ENCODE measurements at regions not wholly inside any gene's neighbourhood (a gene's known extent, or its start where the extent isn't known, plus 50 kb on each side); places are given as distances from the start of the nearest gene placed in this dataset.

DNA sequence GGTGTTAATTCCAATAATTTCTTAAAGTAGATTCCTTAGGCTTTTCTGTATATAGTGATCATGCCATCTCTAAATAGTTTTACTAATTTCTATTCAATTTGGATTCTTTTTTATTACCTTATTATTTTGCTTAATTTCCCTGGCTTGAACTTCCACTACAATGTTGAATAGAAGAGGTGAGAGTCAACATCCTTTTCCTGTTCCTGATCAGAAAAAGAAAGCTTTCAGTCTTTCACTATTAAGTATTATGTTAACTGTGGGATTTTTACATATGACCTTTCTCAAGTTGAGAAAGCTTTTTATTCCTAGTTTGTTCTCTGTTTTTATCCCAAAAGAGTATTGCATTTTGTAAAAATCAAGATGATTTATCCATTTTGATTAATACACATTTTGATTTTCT, 574.5 kb upstream of the TLE4 start:
- H3K27ac ChIP-seq: no peak overlapping the region
- no peaks in the 10 kb centered on the region for H3K27me3 ChIP-seq (ENCODE audit: insufficient read depth, low read depth)
- H3K79me2 ChIP-seq (ENCODE audit: insufficient read depth, low read depth): no peaks in the 10 kb centered on the region
- H3K36me3 ChIP-seq (ENCODE audit: insufficient read depth): no peaks in the 10 kb centered on the region
- H3K4me2 ChIP-seq: no peak overlapping the region
- no peak overlapping the region for H2AFZ ChIP-seq (ENCODE audit: low read depth)
- no peak overlapping the region for H3K4me3 ChIP-seq (IDR thresholded peaks at IDR 0.05; ENCODE audit: insufficient read depth, low read depth, low read length)
- TF ChIP-seq CTCF (conservative IDR thresholded peaks at IDR 0.05; ENCODE audit: low read depth, low read length): no peak
- no peaks in the 10 kb centered on the region for H4K20me1 ChIP-seq (ENCODE audit: insufficient read depth)
- no peaks in the 10 kb centered on the region for H3K4me1 ChIP-seq (ENCODE audit: low read depth, poor library complexity, severe bottlenecking)
- no peak overlapping the region for H3K9ac ChIP-seq

DNA sequence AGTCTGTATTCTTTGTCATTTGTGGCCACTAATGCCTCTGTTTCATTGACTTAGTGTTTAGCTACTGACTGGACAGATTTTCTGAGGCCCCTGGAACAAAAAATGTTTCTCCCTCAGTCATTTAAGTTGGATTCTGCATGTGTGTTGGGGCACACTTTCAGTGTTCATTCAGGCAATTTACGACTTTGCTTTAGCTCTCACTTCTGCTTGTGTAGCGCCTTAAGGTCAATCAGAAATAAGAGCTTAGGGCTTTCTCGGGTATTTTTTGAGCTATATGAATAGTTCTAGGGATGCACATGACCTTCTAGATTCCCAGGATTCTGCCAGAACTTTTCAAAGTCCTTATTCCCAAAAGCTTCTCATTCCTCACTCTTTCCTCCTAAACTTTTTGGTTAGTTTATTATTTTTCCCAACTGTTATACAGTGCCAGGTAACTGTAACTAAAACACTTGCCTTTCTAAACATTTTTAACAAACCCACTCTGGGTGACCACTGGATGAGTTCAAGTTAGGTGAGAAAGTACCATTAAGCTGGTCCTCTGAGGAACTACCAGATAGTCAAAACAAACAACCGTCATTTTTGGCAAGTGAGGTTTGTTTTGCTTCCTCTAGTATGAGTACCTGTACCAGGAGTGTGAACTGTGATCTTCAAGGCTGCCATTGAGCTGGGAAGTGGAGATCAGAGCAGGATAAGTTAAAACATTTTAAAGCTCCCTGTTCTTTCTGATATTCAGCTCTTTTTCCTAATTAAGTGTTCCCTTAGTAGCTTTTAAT, 571.3 kb upstream of the TLE4 start:
- H2AFZ ChIP-seq (ENCODE audit: low read depth): no peak overlapping the region

GRCh38 chr9:79001012-79001411, 570.8 kb upstream of the TLE4 start:
- Histone ChIP-seq H3K4me2 (no peak overlapping the region), H3K79me2 (ENCODE audit: insufficient read depth, low read depth) (no peaks in the 10 kb centered on the region), H3K27me3 (ENCODE audit: insufficient read depth, low read depth) (no peaks in the 10 kb centered on the region), H2AFZ (ENCODE audit: low read depth) (no peak overlapping the region), H3K27ac (no peak overlapping the region), H3K36me3 (ENCODE audit: insufficient read depth) (no peaks in the 10 kb centered on the region), H3K4me3 (IDR thresholded peaks at IDR 0.05; ENCODE audit: insufficient read depth, low read depth, low read length) (no peak overlapping the region), H3K9ac (no peak overlapping the region), H4K20me1 (ENCODE audit: insufficient read depth) (no peaks in the 10 kb centered on the region), H3K4me1 (ENCODE audit: low read depth, poor library complexity, severe bottlenecking) (no peaks in the 10 kb centered on the region)
- no peak for TF ChIP-seq CTCF (conservative IDR thresholded peaks at IDR 0.05; ENCODE audit: low read depth, low read length)

More for the DNA sequence above, 571.3 kb upstream of the TLE4 start:
- H4K20me1 ChIP-seq (ENCODE audit: insufficient read depth): no peaks in the 10 kb centered on the region
- no peak overlapping the region for H3K4me3 ChIP-seq (IDR thresholded peaks at IDR 0.05; ENCODE audit: insufficient read depth, low read depth, low read length)
- H3K79me2 ChIP-seq (ENCODE audit: insufficient read depth, low read depth): no peaks in the 10 kb centered on the region
- no peaks in the 10 kb centered on the region for H3K4me1 ChIP-seq (ENCODE audit: low read depth, poor library complexity, severe bottlenecking)
- H3K36me3 ChIP-seq (ENCODE audit: insufficient read depth): no peaks in the 10 kb centered on the region
- no peaks in the 10 kb centered on the region for H3K27me3 ChIP-seq (ENCODE audit: insufficient read depth, low read depth)
- no peak for TF ChIP-seq CTCF (conservative IDR thresholded peaks at IDR 0.05; ENCODE audit: low read depth, low read length)
- H3K4me2 ChIP-seq: no peak overlapping the region
- H3K9ac ChIP-seq: no peak overlapping the region
- no peak overlapping the region for H3K27ac ChIP-seq

GRCh38 chr9:79003514-79003913, 568.3 kb upstream of the TLE4 start:
- Histone ChIP-seq H3K36me3 (ENCODE audit: insufficient read depth) (no peaks in the 10 kb centered on the region), H3K4me3 (IDR thresholded peaks at IDR 0.05; ENCODE audit: insufficient read depth, low read depth, low read length) (no peak overlapping the region), H3K9ac (no peak overlapping the region), H3K4me2 (no peak overlapping the region), H2AFZ (ENCODE audit: low read depth) (no peak overlapping the region), H3K27ac (no peak overlapping the region), H3K4me1 (ENCODE audit: low read depth, poor library complexity, severe bottlenecking) (no peaks in the 10 kb centered on the region), H3K79me2 (ENCODE audit: insufficient read depth, low read depth) (no peaks in the 10 kb centered on the region), H4K20me1 (ENCODE audit: insufficient read depth) (no peaks in the 10 kb centered on the region), H3K27me3 (ENCODE audit: insufficient read depth, low read depth) (no peaks in the 10 kb centered on the region)
- no peak for TF ChIP-seq CTCF (conservative IDR thresholded peaks at IDR 0.05; ENCODE audit: low read depth, low read length)

All from KMS-11 (cell line).